Mesenchymal stem cell (in vitro differentiated cells and primary cell): ENCODE measurements at regions not wholly inside any gene's neighbourhood (a gene's known extent, or its start where the extent isn't known, plus 50 kb on each side); places are given as distances from the start of the nearest gene placed in this dataset.

Experiments
- DNase-seq: peaks from one replicate; pipeline ENCODE4 v3.0.0-alpha.2; 2013
- H2AFZ ChIP-seq: one replicate; pipeline ENCODE4 v1.6.1; 2013; ENCODE audit warnings: low read depth, mild to moderate bottlenecking, control low read depth, inconsistent platforms, low read length, moderate library complexity
- H2AK5ac ChIP-seq: 2 replicates; pipeline ENCODE4 v1.6.1; 2013; ENCODE audit warnings: low read length, moderate library complexity, mild to moderate bottlenecking, inconsistent platforms; ENCODE audit not compliant: severe bottlenecking
- H2BK120ac ChIP-seq: one replicate; pipeline ENCODE4 v1.6.1; 2013; ENCODE audit warnings: low read depth, mild to moderate bottlenecking, inconsistent platforms, low read length, moderate library complexity
- H2BK12ac ChIP-seq, 2 experiments: one replicate each; pipeline ENCODE4 v1.6.1; 2013; ENCODE audit warnings: inconsistent platforms in 2 of 2, low read length in 2 of 2, mild to moderate bottlenecking in 2 of 2, moderate library complexity in 2 of 2, control low read depth in 1 of 2
- H2BK15ac ChIP-seq: one replicate; pipeline ENCODE4 v1.6.1; 2013; ENCODE audit warnings: mild to moderate bottlenecking, low read depth, inconsistent platforms; ENCODE audit not compliant: poor library complexity, severe bottlenecking
- H2BK5ac ChIP-seq: 2 replicates; pipeline ENCODE4 v1.6.1; 2013; ENCODE audit warnings: low read depth, mild to moderate bottlenecking, low read length, control low read depth, inconsistent platforms; ENCODE audit not compliant: poor library complexity, severe bottlenecking
- H3K14ac ChIP-seq, 2 experiments: one replicate each; pipeline ENCODE4 v1.6.1; 2013; ENCODE audit warnings: inconsistent platforms in 2 of 2, low read length in 2 of 2, control low read depth in 1 of 2, mild to moderate bottlenecking in 1 of 2, moderate library complexity in 1 of 2
- H3K18ac ChIP-seq, 2 experiments: one replicate each; pipeline ENCODE4 v1.6.1; 2013; ENCODE audit warnings: inconsistent platforms in 2 of 2, low read length in 2 of 2, control low read depth in 1 of 2, low read depth in 1 of 2, mild to moderate bottlenecking in 1 of 2
- H3K23ac ChIP-seq, 2 experiments: one replicate each; pipeline ENCODE4 v1.6.1; 2013; ENCODE audit warnings: inconsistent platforms in 2 of 2, low read length in 2 of 2, mild to moderate bottlenecking in 2 of 2, moderate library complexity in 2 of 2, control low read depth in 1 of 2
- H3K27ac ChIP-seq: 2 replicates; pipeline ENCODE4 v1.5.1; 2013; ENCODE audit warnings: mild to moderate bottlenecking, moderate library complexity, low read length, control low read depth, inconsistent platforms; ENCODE audit not compliant: poor library complexity, severe bottlenecking
- H3K27me3 ChIP-seq, 2 experiments: 2 replicates each; pipeline versions ENCODE4 v1.6.1 to v1.7.0; 2013; ENCODE audit warnings: low read length in 2 of 2, mild to moderate bottlenecking in 2 of 2, moderate library complexity in 2 of 2, control low read depth in 1 of 2, inconsistent platforms in 1 of 2; ENCODE audit not compliant: control insufficient read depth in 1 of 2, insufficient read depth in 1 of 2
- H3K36me3 ChIP-seq, 2 experiments: 2 replicates each; pipeline versions ENCODE4 v1.6.1 to v1.7.0; 2013; ENCODE audit warnings: low read length in 2 of 2, control low read depth in 1 of 2, inconsistent platforms in 1 of 2, low read depth in 1 of 2, mild to moderate bottlenecking in 1 of 2; ENCODE audit not compliant: insufficient read depth in 2 of 2, control insufficient read depth in 1 of 2
- H3K4ac ChIP-seq, 2 experiments: one replicate each; pipeline ENCODE4 v1.6.1; 2013; ENCODE audit warnings: inconsistent platforms in 2 of 2, low read length in 2 of 2, mild to moderate bottlenecking in 2 of 2, moderate library complexity in 2 of 2, control low read depth in 1 of 2, low read depth in 1 of 2
- H3K4me1 ChIP-seq: 2 replicates; pipeline ENCODE4 v1.6.1; 2013; ENCODE audit warnings: low read depth, low read length, control low read depth; ENCODE audit not compliant: control insufficient read depth, insufficient read depth
- H3K4me2 ChIP-seq: 2 replicates; pipeline ENCODE4 v1.6.1; 2013; ENCODE audit warnings: low read length, mild to moderate bottlenecking, inconsistent platforms; ENCODE audit not compliant: poor library complexity, severe bottlenecking
- H3K4me3 ChIP-seq, 2 experiments: 2 replicates each; pipeline versions ENCODE4 v1.5.1 to v1.7.0; 2013; ENCODE audit warnings: low read length in 2 of 2, mild to moderate bottlenecking in 2 of 2, control low read depth in 1 of 2, low read depth in 1 of 2; ENCODE audit not compliant: insufficient read depth in 1 of 2
- H3K79me1 ChIP-seq: replicated peaks from 2 replicates; pipeline ENCODE4 v1.6.1; 2013; ENCODE audit warnings: mild to moderate bottlenecking, control low read depth, low read length, inconsistent platforms; ENCODE audit not compliant: poor library complexity, severe bottlenecking
- H3K9ac ChIP-seq: 2 replicates; pipeline ENCODE4 v1.7.0; 2013; ENCODE audit warnings: mild to moderate bottlenecking, low read length, moderate library complexity
- H3K9me3 ChIP-seq: 2 replicates; pipeline ENCODE4 v1.7.0; 2013; ENCODE audit warnings: mild to moderate bottlenecking, low read length; ENCODE audit not compliant: control insufficient read depth
- H4K8ac ChIP-seq: one replicate; pipeline ENCODE4 v1.6.1; 2013; ENCODE audit warnings: inconsistent platforms, mild to moderate bottlenecking, low read length, moderate library complexity
- H4K91ac ChIP-seq: one replicate; pipeline ENCODE4 v1.6.1; 2013; ENCODE audit warnings: mild to moderate bottlenecking, low read length, inconsistent platforms
- WGBS: methylation state at CpG from one replicate; pipeline ENCODE4 v1.1.7; 2013; ENCODE audit warnings: mixed read lengths; 5-methylcytosine and 5-hydroxymethylcytosine counted together

GRCh38 chr10:22475651-22476600 lies 130.6 kb downstream of the SPAG6 start:
- no peak overlapping the region for H4K91ac ChIP-seq
- no peak overlapping the region for H4K8ac ChIP-seq

GRCh38 chr10:22476601-22477321 lies 131.5 kb downstream of the SPAG6 start:
- Histone ChIP-seq H3K9ac (no peak overlapping the region), H3K4me2 (peak overlapping the region; percentile 93), H3K36me3 (no peaks in the 10 kb centered on the region), H2BK15ac (no peak overlapping the region), H2AK5ac (no peak overlapping the region), H2BK12ac (no peak overlapping the region), H3K4me3 (peak overlapping the region; percentile 12 to 71), H3K27me3 (peaks cover 71 to 81% of the 10 kb centered on the region in 2 experiments), H3K23ac (peak overlapping the region in 1 of 2 experiments; percentile 97), H3K79me1 (no peaks in the 10 kb centered on the region), H2AFZ (no peak overlapping the region), H3K14ac (no peak overlapping the region), H4K8ac (no peak overlapping the region), H3K4me1 (peaks cover 20% of the 10 kb centered on the region), H3K18ac (no peak overlapping the region), H3K4ac (no peak overlapping the region), H3K9me3 (no peaks in the 10 kb centered on the region), H2BK5ac (no peak overlapping the region), H3K27ac (no peak overlapping the region), H4K91ac (no peak overlapping the region), H2BK120ac (no peak overlapping the region)
- peak; percentile 12 for DNase-seq
- WGBS = 8% methylated on average over 55 of the region's 55 CpGs

More at GRCh38 chr10:22475651-22476600, 130.6 kb downstream of the SPAG6 start:
- H3K27me3 ChIP-seq = peaks cover 74 to 80% of the 10 kb centered on the region in 2 experiments
- H2AK5ac ChIP-seq = no peak overlapping the region
- peak; percentile 23 for DNase-seq
- no peak overlapping the region for H3K4ac ChIP-seq
- 2% methylated on average over 89 of the region's 96 CpGs for WGBS
- no peak overlapping the region for H3K27ac ChIP-seq
- peaks cover 20% of the 10 kb centered on the region for H3K4me1 ChIP-seq
- no peak overlapping the region for H2AFZ ChIP-seq
- H2BK15ac ChIP-seq = no peak overlapping the region
- peak overlapping the region; percentile 93 for H3K4me2 ChIP-seq
- H3K4me3 ChIP-seq = peak overlapping the region; percentile 47 to 71
- H2BK12ac ChIP-seq = no peak overlapping the region
- no peak overlapping the region for H2BK5ac ChIP-seq
- H2BK120ac ChIP-seq = no peak overlapping the region
- H3K9me3 ChIP-seq = no peaks in the 10 kb centered on the region
- peak overlapping the region; percentile 11 for H3K9ac ChIP-seq
- H3K14ac ChIP-seq = no peak overlapping the region
- H3K23ac ChIP-seq = no peak overlapping the region
- no peaks in the 10 kb centered on the region for H3K79me1 ChIP-seq
- no peaks in the 10 kb centered on the region for H3K36me3 ChIP-seq
- H3K18ac ChIP-seq = peak overlapping the region in 1 of 2 experiments; percentile 2

DNA sequence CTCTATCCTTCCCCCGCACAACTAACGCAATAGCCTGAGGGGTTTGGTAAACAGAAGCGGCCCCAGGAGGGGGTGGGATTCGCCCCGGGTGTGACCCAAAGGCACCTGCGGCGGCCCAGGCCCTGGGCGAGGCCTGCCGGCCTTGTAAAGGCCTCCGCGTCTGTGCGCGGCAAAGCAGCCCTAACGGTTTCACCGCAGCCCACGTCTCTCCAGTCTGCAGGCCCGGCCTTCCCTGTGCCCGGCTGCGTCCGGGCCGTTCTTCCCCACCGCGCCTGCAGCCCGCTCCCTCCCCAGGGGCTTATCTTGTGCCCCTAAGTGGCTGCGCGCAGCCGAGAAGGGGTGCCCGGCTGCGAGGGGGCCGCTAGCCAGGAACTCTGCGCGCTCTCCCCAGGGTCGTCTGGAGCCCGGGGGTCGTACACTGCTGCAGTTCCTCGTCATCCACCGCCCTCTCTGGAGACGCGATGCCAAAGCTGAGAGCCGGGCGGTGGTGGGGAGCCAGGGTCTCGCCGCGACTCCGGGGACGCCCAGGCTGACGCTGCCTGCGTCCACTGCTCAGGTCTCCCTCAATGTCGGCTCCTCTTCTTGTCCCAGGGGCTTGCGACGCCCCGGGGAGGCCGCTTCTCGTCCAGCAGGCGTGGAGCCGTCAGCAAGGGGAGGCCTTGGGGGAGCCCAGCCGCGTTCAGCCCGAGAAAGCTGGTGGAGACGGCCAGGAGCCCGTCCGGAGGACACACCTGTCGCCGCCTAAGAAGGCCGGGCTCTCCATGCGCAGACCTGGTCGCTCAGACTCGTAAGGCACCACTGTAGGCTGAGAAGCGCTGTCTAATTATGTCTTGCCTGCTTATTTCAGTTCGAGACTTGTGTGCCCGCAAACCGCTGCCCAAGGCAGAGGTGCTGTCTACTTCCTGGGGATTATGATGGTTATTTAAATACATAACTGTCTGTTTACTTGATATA lies 132.3 kb downstream of the SPAG6 start:
- Histone ChIP-seq H3K27me3 (peaks cover 65 to 73% of the 10 kb centered on the region in 2 experiments), H3K4me3 (peak overlapping the region in 1 of 2 experiments; percentile 12), H2BK120ac (no peak overlapping the region), H2AFZ (no peak overlapping the region), H3K23ac (peak overlapping the region in 1 of 2 experiments; percentile 61), H3K4ac (no peak overlapping the region), H4K91ac (no peak overlapping the region), H3K9me3 (no peaks in the 10 kb centered on the region), H2BK12ac (no peak overlapping the region), H3K18ac (no peak overlapping the region), H3K9ac (no peak overlapping the region), H3K27ac (no peak overlapping the region), H4K8ac (no peak overlapping the region), H3K4me2 (peak overlapping the region; percentile 44), H3K14ac (no peak overlapping the region), H3K79me1 (no peaks in the 10 kb centered on the region), H2BK5ac (no peak overlapping the region), H3K36me3 (no peaks in the 10 kb centered on the region), H3K4me1 (peaks cover 20% of the 10 kb centered on the region), H2AK5ac (no peak overlapping the region), H2BK15ac (no peak overlapping the region)
- DNase-seq = no peak
- 8% methylated on average over 69 of the region's 72 CpGs for WGBS
